ENCODE measurements at regions not wholly inside any gene's neighbourhood (a gene's known extent, or its start where the extent isn't known, plus 50 kb on each side); places are given as distances from the start of the nearest gene placed in this dataset.

DNA sequence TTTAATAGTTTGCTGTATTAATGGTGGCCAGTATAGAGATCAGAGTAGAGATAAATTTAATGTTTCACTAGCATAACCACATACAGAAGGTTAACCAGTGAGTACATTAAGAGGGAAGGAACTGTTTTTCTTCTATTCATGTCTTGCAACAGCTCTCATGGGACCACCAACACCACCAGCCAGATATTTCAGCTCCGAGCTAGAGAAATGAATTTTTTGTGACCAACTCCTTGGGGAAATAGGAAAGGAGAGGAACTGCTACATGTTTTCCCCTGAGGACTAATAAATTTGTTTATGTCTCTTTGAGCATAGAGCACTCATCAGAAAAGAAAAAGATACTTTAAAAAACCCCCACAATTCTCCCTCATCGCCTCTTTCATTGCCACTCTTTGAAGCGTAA is 247.5 kb downstream of the MBNL1 start:
- intact Hi-C loops (cut with DNase I; ENCODE audit: low total_unique reads): no loop called here
- H3K27me3 ChIP-seq (replicated peaks in 1 of 7): no peaks in the 10 kb centered on the region
- H3K36me3 ChIP-seq: no peaks in the 10 kb centered on the region
- DNase-seq: no peak
- H3K4me3 ChIP-seq: no peak overlapping the region
- peaks cover 0 to 5% (median 0%) of the 10 kb centered on the region in 6 donors for H3K4me1 ChIP-seq
- H3K9me3 ChIP-seq: no peaks in the 10 kb centered on the region
- TF ChIP-seq POLR2A (IDR thresholded peaks at IDR 0.05) (no peak), POLR2AphosphoS5 (IDR thresholded peaks at IDR 0.05) (no peak)
- TF ChIP-seq, protein P1, sequence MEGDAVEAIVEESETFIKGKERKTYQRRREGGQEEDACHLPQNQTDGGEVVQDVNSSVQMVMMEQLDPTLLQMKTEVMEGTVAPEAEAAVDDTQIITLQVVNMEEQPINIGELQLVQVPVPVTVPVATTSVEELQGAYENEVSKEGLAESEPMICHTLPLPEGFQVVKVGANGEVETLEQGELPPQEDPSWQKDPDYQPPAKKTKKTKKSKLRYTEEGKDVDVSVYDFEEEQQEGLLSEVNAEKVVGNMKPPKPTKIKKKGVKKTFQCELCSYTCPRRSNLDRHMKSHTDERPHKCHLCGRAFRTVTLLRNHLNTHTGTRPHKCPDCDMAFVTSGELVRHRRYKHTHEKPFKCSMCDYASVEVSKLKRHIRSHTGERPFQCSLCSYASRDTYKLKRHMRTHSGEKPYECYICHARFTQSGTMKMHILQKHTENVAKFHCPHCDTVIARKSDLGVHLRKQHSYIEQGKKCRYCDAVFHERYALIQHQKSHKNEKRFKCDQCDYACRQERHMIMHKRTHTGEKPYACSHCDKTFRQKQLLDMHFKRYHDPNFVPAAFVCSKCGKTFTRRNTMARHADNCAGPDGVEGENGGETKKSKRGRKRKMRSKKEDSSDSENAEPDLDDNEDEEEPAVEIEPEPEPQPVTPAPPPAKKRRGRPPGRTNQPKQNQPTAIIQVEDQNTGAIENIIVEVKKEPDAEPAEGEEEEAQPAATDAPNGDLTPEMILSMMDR (IDR thresholded peaks at IDR 0.05 in 8 of 11, conservative IDR thresholded peaks at IDR 0.05 in 3 of 11): no peak
- H3K27ac ChIP-seq: peak overlapping the region in 1 of 8 donors; percentile 12
- WGBS, 5 donors: 68 to 75% (median 70%) methylated on average over 3 of the region's 3 CpGs

DNA sequence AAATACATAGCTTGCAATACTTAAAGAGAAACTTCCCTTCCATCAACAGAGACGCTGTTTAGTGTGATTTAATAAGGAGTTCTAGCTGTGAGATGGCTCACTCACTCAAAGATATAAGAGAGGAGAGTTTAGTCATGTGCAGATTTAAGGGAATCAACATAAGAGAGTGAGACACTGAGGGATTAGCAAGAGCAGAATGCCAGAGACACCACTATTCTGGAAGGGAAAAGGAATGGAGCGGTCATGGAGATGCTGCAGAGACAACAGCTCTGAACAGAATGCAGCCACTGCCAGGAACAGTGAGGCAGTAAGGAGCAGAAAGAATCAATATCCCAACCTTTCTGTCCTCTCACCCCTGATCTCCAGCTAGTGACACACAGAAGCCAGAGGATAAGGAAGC is 248.8 kb downstream of the MBNL1 start:
- DNase-seq: no peak
- 62 to 91% (median 71%) methylated on average over 2 of the region's 2 CpGs for whole genome bisulfite sequencing, 5 donors
- no peaks in the 10 kb centered on the region for H3K27me3 ChIP-seq (replicated peaks in 1 of 7)
- H3K4me3 ChIP-seq: no peak overlapping the region
- no peak overlapping the region for H3K27ac ChIP-seq
- H3K9me3 ChIP-seq: no peaks in the 10 kb centered on the region
- TF ChIP-seq, protein P1 (IDR thresholded peaks at IDR 0.05 in 8 of 11, conservative IDR thresholded peaks at IDR 0.05 in 3 of 11): no peak
- TF ChIP-seq POLR2AphosphoS5 (IDR thresholded peaks at IDR 0.05): no peak
- no peak for TF ChIP-seq POLR2A (IDR thresholded peaks at IDR 0.05)
- peaks cover 0 to 5% (median 0%) of the 10 kb centered on the region in 6 donors for H3K4me1 ChIP-seq
- H3K36me3 ChIP-seq: no peaks in the 10 kb centered on the region
- intact Hi-C loops (cut with DNase I; ENCODE audit: low total_unique reads): no loop called here

DNA sequence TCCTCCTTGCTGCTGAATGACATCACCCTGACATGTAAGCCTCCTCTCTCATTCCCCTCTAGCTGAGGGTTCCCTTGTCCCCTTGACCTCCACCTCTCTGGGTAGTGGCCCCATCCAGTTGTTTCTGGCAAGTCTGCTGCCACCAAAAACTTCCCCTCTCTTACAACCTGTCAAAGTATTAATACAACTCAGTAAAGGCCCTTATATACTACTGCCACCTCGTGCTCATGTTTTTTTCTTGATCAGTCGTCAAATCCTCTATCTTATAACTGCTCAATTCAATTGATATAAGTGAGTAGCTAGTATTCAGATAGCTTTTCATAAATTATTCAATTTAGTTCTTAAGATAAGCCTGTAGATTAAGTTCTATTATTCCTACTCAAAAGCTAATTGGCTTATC is 249.6 kb downstream of the MBNL1 start:
- peaks cover 0 to 5% (median 0%) of the 10 kb centered on the region in 6 donors for H3K4me1 ChIP-seq

DNA sequence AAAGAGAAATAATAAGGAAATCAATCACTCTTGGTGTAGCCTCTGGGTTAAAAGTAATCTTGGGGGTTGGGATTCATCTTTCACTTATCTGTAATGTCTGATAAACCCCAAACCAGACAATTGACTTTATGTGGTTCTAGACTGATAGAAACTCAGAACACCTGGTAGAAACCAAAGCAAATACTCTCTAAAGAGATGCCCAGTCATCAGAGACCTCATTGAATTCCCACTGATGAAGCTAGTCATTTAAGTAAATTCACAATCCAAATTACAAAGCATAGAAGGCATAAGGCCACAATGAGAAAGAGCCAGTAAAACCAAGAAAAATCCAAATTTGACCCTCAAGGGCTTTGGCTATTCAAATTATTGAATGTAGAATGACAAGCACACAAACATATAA is 250.6 kb downstream of the MBNL1 start:
- H3K4me1 ChIP-seq: no peaks in the 10 kb centered on the region
- H3K27me3 ChIP-seq (replicated peaks in 1 of 7): no peaks in the 10 kb centered on the region
- no peak for DNase-seq
- no peaks in the 10 kb centered on the region for H3K36me3 ChIP-seq
- TF ChIP-seq, protein P1 (IDR thresholded peaks at IDR 0.05 in 8 of 11, conservative IDR thresholded peaks at IDR 0.05 in 3 of 11): no peak
- no peak for TF ChIP-seq POLR2AphosphoS5 (IDR thresholded peaks at IDR 0.05)
- TF ChIP-seq POLR2A (IDR thresholded peaks at IDR 0.05): no peak
- intact Hi-C loops (cut with DNase I; ENCODE audit: low total_unique reads): no loop called here
- H3K4me3 ChIP-seq: no peak overlapping the region
- no peaks in the 10 kb centered on the region for H3K9me3 ChIP-seq
- H3K27ac ChIP-seq: no peak overlapping the region

More for the DNA sequence above, 249.6 kb downstream of the MBNL1 start:
- Histone ChIP-seq H3K4me3 (no peak overlapping the region), H3K9me3 (no peaks in the 10 kb centered on the region), H3K27me3 (replicated peaks in 1 of 7) (no peaks in the 10 kb centered on the region), H3K36me3 (no peaks in the 10 kb centered on the region), H3K27ac (no peak overlapping the region)
- intact Hi-C loops (cut with DNase I; ENCODE audit: low total_unique reads): no loop called here
- no peak for DNase-seq
- 83 to 92% (median 90%) methylated on average over 2 of the region's 2 CpGs for WGBS, 5 donors
- TF ChIP-seq POLR2A (IDR thresholded peaks at IDR 0.05) (no peak), POLR2AphosphoS5 (IDR thresholded peaks at IDR 0.05) (no peak)
- TF ChIP-seq, protein P1 (IDR thresholded peaks at IDR 0.05 in 8 of 11, conservative IDR thresholded peaks at IDR 0.05 in 3 of 11): no peak
